ENCODE measurements at regions not wholly inside any gene's neighbourhood (a gene's known extent, or its start where the extent isn't known, plus 50 kb on each side); places are given as distances from the start of the nearest gene placed in this dataset.
"Not testable (repeated sequence)": the region's sequence is repeated elsewhere in the genome, so short reads cannot be mapped to it uniquely, and the experiment has no call there.

DNA sequence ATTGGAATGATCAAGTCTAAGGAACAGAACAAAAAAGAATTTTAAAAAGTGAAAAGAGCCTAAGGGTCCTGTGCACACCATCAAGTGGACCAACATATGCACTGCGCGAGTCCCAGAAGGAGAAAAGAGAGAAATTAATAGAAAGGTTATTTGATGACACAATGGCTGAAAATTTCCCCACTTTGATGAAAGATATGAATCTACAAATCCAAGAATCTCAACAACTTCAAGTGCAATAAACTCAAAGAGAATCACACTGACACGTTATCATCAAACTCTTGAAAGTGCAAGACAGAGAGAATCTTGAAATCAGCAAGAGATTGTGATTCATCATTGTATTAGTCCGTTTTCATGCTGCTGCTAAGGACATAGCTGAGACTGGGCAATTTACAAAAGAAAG lies 230.8 kb downstream of the ADAMTS15 start:
- Histone ChIP-seq H3K4me1 (ENCODE audit: insufficient read depth) (peaks cover 3% of the 10 kb centered on the region), H3K36me3 (no peaks in the 10 kb centered on the region), H3K9me3 (no peaks in the 10 kb centered on the region), H3K27ac (no peak overlapping the region), H3K27me3 (no peaks in the 10 kb centered on the region), H3K4me3 (no peak overlapping the region)
- no peak for DNase-seq
- intact Hi-C loops (cut with DNase I): no loop called here
- WGBS, 3 donors: 89 to 91% (median 91%) methylated on average over 4 of the region's 4 CpGs
- no peak for TF ChIP-seq POLR2A (IDR thresholded peaks at IDR 0.05)

DNA sequence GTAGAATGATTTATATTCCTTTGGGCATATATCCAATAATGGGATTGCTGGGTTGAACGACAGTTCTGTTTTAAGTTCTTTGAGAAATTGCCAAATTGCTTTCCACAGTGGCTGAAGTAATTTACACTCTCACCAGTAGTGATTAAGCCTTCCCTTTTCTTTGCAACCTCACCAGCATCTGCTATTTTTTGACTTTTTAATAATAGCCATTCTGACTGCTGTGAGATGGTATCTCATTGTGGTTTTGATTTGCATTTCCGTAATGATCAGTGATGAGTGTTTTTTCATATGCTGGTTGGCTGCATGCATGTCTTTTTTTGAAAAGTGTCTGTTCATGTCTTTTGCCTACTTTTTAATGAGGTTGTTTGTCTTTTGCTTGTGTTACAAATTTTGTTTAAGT lies 233.8 kb downstream of the SNX19 start:
- H3K27me3 ChIP-seq; H3K36me3 ChIP-seq; H3K27ac ChIP-seq; H3K4me1 ChIP-seq (ENCODE audit: insufficient read depth); intact Hi-C loops (cut with DNase I); H3K4me3 ChIP-seq; DNase-seq; H3K9me3 ChIP-seq: not testable (repeated sequence)
- 80 to 92% (median 82%) methylated on average over 2 of the region's 2 CpGs for WGBS, 3 donors

DNA sequence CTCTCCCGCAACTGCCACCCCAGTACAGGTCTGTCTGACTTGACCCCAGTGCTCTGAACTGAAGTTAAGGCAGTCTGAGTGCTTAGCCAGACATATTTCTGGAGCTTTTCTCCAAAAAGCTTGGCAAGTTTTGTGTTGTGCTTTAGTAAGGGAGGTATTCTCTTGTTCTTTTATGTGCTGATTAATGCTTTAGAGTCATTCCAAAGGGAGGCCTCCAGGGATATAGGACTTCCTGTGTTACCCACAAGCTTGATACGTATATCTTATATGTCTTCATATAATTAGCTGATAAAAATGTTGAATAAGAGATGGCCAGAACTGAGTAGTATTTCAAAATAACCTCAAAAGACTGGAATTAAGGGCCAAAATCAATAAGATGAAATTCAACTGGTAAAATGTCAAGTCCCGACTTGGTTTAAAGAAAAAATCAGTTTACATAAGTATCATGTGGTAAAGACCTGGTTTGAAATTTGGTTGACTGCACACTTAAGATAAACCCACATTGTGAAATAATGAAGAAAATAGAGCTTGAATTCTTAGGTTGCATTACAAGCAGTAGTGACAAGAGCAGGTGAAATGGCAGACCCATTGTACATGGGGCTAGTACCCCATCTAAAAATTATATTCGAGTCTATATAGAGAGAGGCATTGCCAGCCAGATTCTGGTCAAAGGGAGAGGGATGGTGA lies 226.9 kb downstream of the SNX19 start:
- no peaks in the 10 kb centered on the region for H3K36me3 ChIP-seq
- no peaks in the 10 kb centered on the region for H3K9me3 ChIP-seq
- no peak overlapping the region for H3K27ac ChIP-seq
- no peak for DNase-seq
- TF ChIP-seq POLR2A (IDR thresholded peaks at IDR 0.05) (no peak), EP300 (IDR thresholded peaks at IDR 0.05) (no peak)
- TF ChIP-seq, protein P1, sequence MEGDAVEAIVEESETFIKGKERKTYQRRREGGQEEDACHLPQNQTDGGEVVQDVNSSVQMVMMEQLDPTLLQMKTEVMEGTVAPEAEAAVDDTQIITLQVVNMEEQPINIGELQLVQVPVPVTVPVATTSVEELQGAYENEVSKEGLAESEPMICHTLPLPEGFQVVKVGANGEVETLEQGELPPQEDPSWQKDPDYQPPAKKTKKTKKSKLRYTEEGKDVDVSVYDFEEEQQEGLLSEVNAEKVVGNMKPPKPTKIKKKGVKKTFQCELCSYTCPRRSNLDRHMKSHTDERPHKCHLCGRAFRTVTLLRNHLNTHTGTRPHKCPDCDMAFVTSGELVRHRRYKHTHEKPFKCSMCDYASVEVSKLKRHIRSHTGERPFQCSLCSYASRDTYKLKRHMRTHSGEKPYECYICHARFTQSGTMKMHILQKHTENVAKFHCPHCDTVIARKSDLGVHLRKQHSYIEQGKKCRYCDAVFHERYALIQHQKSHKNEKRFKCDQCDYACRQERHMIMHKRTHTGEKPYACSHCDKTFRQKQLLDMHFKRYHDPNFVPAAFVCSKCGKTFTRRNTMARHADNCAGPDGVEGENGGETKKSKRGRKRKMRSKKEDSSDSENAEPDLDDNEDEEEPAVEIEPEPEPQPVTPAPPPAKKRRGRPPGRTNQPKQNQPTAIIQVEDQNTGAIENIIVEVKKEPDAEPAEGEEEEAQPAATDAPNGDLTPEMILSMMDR (IDR thresholded peaks at IDR 0.05): no peak
- no peaks in the 10 kb centered on the region for H3K27me3 ChIP-seq
- WGBS, 3 donors: 31 to 40% (median 37%) methylated on average over 4 of the region's 4 CpGs
- H3K4me1 ChIP-seq (ENCODE audit: insufficient read depth): no peaks in the 10 kb centered on the region
- intact Hi-C loops (cut with DNase I): no loop called here
- H3K4me3 ChIP-seq: no peak overlapping the region

DNA sequence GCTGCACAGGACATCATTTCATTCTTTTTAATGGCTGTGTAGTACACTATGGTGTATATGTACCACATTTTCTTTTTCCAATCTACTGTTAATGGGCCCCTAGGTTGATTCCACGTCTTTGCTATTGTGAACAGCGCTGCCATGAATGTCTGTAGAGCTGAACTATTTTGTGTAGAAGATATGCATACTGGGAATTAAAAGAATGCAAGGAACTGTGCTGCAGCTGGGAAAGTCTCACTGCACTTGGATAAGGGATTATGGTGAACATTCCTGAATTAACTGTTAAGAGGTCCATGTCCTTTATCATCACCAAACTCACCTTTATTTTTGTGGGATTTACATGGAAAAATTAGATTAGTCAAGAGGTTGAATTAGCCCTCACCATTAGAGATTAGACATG lies 224.7 kb downstream of the SNX19 start:
- Histone ChIP-seq H3K36me3 (no peaks in the 10 kb centered on the region), H3K27me3 (no peaks in the 10 kb centered on the region), H3K27ac (no peak overlapping the region), H3K4me3 (no peak overlapping the region), H3K4me1 (ENCODE audit: insufficient read depth) (no peaks in the 10 kb centered on the region), H3K9me3 (no peaks in the 10 kb centered on the region)
- intact Hi-C loops (cut with DNase I): no loop called here
- DNase-seq: no peak
- 26 to 54% (median 53%) methylated on average over 2 of the region's 2 CpGs for WGBS, 3 donors
- TF ChIP-seq, protein P1 (IDR thresholded peaks at IDR 0.05): no peak
- TF ChIP-seq POLR2A (IDR thresholded peaks at IDR 0.05) (no peak), EP300 (IDR thresholded peaks at IDR 0.05) (no peak)

DNA sequence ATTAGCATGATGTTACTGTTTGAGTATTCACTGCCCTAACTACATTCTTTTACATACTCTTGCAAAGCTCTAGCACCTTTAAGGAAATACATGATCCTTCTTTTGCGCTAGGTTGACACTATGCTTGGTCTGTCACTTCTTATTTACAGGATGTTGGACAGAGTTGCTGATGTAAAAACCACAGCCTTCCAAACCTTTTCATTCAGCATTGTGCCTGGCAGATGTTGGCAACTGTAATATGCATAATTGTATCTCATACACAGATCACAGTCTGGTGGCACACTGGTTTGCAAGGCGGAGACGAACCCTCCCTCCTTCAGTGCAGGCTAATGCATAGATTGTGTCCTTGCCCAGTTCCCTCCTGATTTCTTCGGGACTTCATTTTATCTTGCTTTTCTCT lies 224.1 kb downstream of the SNX19 start:
- Histone ChIP-seq H3K36me3 (no peaks in the 10 kb centered on the region), H3K27me3 (no peaks in the 10 kb centered on the region), H3K27ac (no peak overlapping the region), H3K4me3 (no peak overlapping the region), H3K9me3 (no peaks in the 10 kb centered on the region), H3K4me1 (ENCODE audit: insufficient read depth) (no peaks in the 10 kb centered on the region)
- TF ChIP-seq, protein P1 (IDR thresholded peaks at IDR 0.05): no peak
- no peak for TF ChIP-seq EP300 (IDR thresholded peaks at IDR 0.05)
- TF ChIP-seq POLR2A (IDR thresholded peaks at IDR 0.05): no peak
- no peak for DNase-seq
- 95 to 100% (median 96%) methylated on average over 4 of the region's 4 CpGs for WGBS, 3 donors
- intact Hi-C loops (cut with DNase I): no loop called here

Data from ovary (tissue), 7 donors.